Cardiac fibroblast (primary cell): ENCODE measurements at regions not wholly inside any gene's neighbourhood (a gene's known extent, or its start where the extent isn't known, plus 50 kb on each side); places are given as distances from the start of the nearest gene placed in this dataset.
A peak's percentile ranks its signal among the peaks of the same experiment; 100 is the strongest.
"Not testable (repeated sequence)": the region's sequence is repeated elsewhere in the genome, so short reads cannot be mapped to it uniquely, and the experiment has no call there.

ENCODE experiments used
- DNase-seq, 2 donors: peaks; one replicate each; pipeline versions ENCODE4 v3.0.0 to v3.0.0-alpha.2; 2010; ENCODE audit warnings: low read depth in 2 of 2
- H3K4me3 ChIP-seq, 2 donors: replicated peaks in 1 of 2; 1 replicate in 1 of 2; 2 replicates in 1 of 2; pipeline ENCODE4 v1.5.1; 2011; ENCODE audit warnings: low read depth in 2 of 2, low read length in 2 of 2, mild to moderate bottlenecking in 2 of 2, moderate library complexity in 1 of 2
- TF ChIP-seq, protein P1 (sequence below): IDR thresholded peaks from one replicate; pipeline ENCODE4 v1.5.1; 2011; ENCODE audit warnings: low read depth, mild to moderate bottlenecking, low read length, inconsistent platforms

DNA sequence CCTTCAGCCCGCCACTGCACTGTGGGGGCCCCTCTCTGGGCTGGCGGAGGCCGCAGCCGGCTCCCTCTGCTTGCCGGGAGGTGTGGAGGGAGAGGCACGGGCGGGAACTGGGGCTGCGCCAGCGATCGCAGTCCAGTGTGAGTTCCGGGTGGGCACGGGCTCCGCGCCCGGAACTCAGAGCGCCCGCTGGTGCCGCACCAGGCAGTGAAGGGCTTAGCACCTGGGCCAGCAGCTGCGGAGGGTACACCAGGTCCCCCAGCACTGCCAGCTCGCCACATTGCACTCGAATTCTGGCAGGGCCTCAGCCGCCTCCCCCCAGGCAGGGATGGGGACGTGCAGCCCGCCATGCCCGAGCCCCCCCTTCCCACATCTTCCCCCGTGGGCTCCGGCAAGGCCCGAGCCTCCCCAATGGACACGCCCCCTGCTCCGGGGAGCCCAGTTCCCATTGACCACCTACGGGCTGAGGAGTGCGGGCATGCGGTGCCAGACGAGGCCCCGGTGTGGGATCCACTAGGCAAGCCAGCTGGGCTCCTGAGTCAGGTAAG lies 135.9 kb upstream of the RFC3 start:
- DNase-seq: no peak
- no peak overlapping the region for H3K4me3 ChIP-seq
- TF ChIP-seq, protein P1, sequence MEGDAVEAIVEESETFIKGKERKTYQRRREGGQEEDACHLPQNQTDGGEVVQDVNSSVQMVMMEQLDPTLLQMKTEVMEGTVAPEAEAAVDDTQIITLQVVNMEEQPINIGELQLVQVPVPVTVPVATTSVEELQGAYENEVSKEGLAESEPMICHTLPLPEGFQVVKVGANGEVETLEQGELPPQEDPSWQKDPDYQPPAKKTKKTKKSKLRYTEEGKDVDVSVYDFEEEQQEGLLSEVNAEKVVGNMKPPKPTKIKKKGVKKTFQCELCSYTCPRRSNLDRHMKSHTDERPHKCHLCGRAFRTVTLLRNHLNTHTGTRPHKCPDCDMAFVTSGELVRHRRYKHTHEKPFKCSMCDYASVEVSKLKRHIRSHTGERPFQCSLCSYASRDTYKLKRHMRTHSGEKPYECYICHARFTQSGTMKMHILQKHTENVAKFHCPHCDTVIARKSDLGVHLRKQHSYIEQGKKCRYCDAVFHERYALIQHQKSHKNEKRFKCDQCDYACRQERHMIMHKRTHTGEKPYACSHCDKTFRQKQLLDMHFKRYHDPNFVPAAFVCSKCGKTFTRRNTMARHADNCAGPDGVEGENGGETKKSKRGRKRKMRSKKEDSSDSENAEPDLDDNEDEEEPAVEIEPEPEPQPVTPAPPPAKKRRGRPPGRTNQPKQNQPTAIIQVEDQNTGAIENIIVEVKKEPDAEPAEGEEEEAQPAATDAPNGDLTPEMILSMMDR: no peak

DNA sequence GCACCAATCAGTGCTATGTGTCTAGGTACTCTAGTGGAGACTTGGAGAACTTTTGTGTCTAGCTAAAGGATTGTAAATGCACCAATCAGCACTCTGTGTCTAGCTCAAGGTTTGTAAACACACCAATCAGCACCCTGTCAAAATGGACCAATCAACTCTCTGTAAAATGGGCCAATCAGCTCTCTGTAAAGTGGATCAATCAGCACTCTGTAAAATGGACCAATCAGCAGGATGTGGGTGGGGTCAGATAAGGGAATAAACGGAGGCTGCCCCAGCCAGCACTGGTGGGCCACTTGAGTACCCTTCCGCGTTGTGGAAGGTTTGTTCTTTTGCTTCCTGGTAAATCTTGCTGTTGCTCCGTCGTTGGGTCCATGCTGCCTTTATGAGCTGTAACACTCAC lies 135.3 kb upstream of the RFC3 start:
- not testable (repeated sequence) for H3K4me3 ChIP-seq, DNase-seq

DNA sequence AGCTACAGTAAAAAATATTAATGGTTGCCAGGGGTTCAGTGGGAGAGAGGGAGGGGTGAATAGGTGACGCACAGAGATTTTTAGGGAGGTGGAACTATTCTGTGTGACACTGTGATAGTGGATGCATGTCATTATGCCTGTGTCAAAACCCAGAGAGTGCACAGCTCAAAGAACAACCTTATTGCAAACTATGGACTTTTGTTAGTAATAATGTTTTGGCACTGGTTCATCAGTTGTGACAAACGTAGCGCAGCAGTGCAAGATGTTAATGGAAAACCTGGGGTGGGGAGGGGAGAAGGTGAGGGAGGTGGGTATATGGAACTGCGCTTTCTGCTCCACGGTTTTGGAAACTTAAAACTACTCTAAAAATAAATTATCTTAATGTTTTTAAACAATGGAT lies 134.6 kb upstream of the RFC3 start:
- no peak overlapping the region for H3K4me3 ChIP-seq
- TF ChIP-seq, protein P1: no peak
- DNase-seq: no peak

DNA sequence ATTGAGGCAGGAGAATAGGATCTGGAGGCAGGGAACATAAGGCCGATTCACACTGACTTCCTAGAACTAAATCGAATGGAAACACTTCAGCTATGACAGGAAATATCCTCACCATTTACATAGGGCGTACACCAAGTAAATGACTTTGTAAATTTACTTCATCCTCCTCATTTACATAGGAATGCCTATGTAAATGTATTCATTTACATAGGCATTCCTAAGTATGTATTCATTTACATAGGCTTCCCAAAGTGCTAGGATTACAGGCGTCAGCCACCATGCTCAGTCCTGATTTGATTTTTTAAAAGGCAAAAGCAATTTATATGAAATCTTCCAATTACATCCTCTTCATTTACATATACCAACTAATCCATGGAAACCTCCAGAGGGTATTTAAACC lies 133.1 kb upstream of the RFC3 start:
- H3K4me3 ChIP-seq: no peak overlapping the region
- DNase-seq: no peak
- TF ChIP-seq, protein P1: no peak

DNA sequence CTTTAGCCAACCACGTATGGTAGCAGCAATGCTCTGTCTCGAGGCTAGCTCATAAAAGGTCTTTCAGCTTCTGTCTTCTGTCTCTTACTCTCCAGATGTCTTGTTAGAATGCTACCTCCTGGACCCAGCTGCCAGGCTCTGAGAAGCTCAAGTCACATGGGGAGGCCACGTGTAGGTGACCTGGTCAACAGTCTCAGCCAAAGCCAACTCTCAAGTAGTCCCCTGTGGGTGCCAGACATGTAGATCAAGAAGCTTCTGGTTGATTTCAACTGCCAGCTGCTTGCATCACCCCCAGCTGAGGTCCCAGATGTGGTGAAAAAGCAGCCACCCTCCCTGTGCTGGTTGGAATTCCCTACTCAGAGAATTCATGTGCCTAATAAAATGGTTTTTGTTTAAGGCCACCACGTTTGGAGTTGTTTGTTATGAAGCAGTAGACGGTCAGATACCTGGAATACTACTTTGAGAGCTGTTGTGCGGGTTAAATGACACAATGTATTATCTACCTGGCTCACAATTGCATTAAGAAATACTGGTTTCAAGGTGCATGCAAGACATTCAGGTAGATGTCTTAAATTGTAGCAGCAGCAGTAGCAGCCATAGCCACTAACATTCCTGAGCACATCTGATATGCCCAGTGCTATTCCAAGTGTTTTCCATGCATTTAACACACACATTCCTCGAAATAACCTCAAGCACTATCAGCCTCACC lies 131.0 kb upstream of the RFC3 start:
- no peak overlapping the region for H3K4me3 ChIP-seq
- TF ChIP-seq, protein P1: no peak
- DNase-seq: peak in 1 of 2 donors; percentile 34

DNA sequence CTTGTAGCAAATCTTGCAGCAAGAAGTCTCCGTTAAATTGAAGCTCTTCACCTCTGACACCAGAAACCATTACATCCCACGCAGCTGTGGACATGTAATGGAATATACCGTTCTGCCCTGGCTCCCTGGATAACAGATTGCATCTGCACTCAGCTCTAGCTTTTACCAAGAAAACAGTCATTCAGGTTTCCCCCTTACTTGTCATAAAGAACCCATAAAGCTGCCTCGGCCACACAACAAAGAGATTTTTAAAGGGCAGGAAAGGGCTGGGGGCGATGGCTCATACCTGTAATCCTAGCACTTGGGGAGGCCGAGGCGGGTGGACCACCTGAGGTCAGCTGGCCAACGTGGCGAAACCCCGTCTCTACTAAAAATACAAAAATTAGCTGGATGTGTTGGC lies 127.6 kb upstream of the RFC3 start:
- H3K4me3 ChIP-seq: no peak overlapping the region
- DNase-seq: no peak
- TF ChIP-seq, protein P1: no peak

DNA sequence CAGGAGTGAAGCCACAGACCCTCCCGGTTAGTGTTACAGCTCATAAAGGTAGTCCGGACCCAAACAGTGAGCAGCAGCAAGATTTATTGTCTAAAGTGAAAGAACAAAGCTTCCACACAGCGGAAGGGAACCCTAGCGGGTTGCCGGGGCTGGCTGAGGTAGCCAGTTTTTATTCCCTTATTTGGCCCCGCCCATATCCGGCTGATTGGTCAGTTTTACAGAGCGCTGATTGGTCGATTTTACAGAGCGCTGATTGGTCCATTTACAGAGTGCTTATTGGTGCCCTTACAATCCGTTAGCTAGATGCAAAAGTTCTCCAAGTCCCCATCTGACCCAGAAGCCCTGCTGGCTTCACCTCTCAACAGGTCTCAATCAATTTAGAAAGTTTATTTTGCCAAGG lies 126.0 kb upstream of the RFC3 start:
- TF ChIP-seq, protein P1: no peak
- H3K4me3 ChIP-seq: no peak overlapping the region

More for the DNA sequence above, 126.0 kb upstream of the RFC3 start:
- DNase-seq: no peak
